NB4 (cell line): ENCODE measurements at regions not wholly inside any gene's neighbourhood (a gene's known extent, or its start where the extent isn't known, plus 50 kb on each side); places are given as distances from the start of the nearest gene placed in this dataset.
"Not testable (repeated sequence)": the region's sequence is repeated elsewhere in the genome, so short reads cannot be mapped to it uniquely, and the experiment has no call there.

Source experiments
- DNase-seq: peaks from one replicate; pipeline ENCODE4 v3.0.0; 2010; ENCODE audit warnings: low read depth
- H3K4me3 ChIP-seq: one replicate; pipeline ENCODE4 v1.5.1; 2011; ENCODE audit warnings: mild to moderate bottlenecking, low read depth, low read length, moderate library complexity
- CTCF ChIP-seq: IDR thresholded peaks from one replicate; pipeline ENCODE4 v1.5.1; 2012; ENCODE audit warnings: low read depth, low read length
- MAX ChIP-seq: IDR thresholded peaks from 2 replicates; pipeline ENCODE4 v1.6.1; 2011; ENCODE audit warnings: low read depth, low read length
- MYC ChIP-seq: IDR thresholded peaks from 2 replicates; pipeline ENCODE4 v1.6.1; 2011; ENCODE audit warnings: low read depth, low read length
- POLR2A ChIP-seq: IDR thresholded peaks from 2 replicates; pipeline ENCODE4 v1.6.1; 2011; ENCODE audit warnings: mild to moderate bottlenecking; ENCODE audit not compliant: insufficient read length; ENCODE audit errors: extremely low read depth

DNA sequence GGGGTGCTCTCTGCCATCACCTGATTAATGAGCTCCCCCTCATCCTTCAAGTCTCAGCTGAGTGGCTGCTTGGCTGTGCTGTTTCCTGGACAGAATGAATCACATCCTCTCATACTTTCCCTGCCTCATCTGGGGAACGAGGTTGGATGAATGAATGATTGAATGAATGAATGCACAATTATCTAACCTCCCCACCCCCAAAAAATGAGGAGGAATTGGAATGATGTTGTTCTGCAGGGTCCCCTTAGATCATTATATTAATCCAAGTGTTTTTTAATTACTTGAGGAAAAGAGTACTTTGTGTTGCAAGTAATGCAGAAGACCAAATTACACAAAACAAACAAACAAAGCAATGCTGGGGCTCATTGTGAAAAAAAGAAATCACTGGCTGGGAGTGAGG lies 240.2 kb downstream of the BUB3 start:
- no peak for DNase-seq
- H3K4me3 ChIP-seq = no peak overlapping the region
- TF ChIP-seq CTCF = no peak
- TF ChIP-seq MAX = no peak
- no peak for TF ChIP-seq POLR2A
- no peak for TF ChIP-seq MYC

DNA sequence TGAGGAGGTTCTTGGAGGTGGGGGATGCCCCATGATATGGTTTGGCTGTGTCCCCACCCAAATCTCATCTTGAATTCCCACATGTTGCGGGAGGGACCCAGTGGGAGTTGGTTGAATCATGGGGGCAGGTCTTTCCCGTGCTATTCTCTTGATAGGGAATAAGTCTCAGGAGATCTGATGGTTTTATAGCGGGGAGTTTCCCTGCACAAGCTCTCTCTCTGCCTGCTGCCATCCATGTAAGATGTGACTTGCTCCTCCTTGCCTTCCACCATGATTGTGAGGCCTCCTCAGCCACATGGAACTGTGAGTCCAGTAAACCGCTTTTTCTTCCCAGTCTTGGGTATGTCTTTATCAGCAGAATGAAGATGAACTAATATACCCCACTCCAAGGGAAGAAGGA lies 241.0 kb downstream of the BUB3 start:
- H3K4me3 ChIP-seq = not testable (repeated sequence)

DNA sequence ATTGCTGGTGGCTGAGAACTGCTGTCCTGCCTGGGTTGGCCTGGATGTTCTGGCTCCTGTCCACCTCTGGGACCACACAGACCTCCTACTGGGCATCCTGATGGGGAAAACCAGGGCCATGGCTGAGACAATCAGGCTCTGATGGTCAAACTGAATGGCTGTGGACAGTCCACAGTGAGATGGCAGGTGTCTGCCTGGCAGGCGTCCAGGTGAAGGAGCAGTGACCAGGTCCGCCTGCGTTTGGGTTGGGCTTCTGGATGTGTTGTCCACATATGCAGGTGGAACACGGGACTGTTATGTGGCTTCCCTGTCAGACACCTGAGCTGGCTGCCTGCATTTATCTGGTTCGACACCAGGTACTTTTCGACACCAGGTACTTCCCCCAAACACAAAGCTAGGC lies 241.7 kb downstream of the BUB3 start:
- H3K4me3 ChIP-seq = no peak overlapping the region
- DNase-seq = no peak
- TF ChIP-seq CTCF (no peak), MYC (no peak), MAX (no peak), POLR2A (no peak)

More for the DNA sequence above, 241.0 kb downstream of the BUB3 start:
- DNase-seq = not testable (repeated sequence)

DNA sequence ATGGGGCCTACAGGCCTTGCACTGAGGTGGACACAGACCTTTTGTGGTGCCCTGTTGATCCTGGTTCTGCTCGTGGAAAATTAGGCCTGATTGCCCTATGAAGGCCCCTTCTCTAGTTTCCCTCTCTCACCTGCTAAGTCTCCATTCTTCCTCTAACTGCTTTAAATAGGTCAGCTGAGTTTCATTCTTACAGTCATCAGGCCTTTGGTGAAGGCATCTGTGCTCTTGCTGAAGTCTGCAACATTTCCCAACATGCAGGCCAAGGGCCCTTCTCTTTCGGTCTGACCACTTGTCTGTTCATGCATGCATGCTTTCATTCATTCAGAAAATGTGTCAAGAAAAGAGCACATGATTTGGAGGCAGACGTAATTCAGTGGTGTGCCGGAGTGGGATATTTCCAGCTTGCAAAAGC lies 244.0 kb downstream of the BUB3 start:
- DNase-seq = no peak
- TF ChIP-seq MYC (no peak), CTCF (no peak), POLR2A (no peak), MAX (no peak)
- H3K4me3 ChIP-seq = no peak overlapping the region

DNA sequence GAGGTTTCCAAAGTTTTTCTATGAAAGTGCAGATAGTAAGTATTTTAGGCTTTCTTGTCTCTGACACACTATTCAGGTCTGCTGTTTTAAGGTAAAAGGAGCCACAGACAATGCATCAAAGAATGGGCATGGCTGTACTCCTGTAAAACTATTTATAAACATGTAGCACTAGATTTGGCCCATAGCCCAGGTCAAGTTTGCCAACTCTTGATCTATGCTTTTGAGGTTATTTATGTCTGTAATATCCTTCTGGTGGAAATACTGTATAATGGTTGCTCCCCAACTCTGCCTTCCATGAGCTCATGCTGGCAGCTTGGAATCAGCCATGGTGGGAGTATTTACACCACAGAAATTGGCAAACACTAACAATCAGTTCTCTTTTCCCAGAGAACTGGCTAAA lies 244.6 kb downstream of the BUB3 start:
- TF ChIP-seq MYC = no peak
- TF ChIP-seq MAX = no peak
- TF ChIP-seq POLR2A = no peak
- no peak for TF ChIP-seq CTCF

DNA sequence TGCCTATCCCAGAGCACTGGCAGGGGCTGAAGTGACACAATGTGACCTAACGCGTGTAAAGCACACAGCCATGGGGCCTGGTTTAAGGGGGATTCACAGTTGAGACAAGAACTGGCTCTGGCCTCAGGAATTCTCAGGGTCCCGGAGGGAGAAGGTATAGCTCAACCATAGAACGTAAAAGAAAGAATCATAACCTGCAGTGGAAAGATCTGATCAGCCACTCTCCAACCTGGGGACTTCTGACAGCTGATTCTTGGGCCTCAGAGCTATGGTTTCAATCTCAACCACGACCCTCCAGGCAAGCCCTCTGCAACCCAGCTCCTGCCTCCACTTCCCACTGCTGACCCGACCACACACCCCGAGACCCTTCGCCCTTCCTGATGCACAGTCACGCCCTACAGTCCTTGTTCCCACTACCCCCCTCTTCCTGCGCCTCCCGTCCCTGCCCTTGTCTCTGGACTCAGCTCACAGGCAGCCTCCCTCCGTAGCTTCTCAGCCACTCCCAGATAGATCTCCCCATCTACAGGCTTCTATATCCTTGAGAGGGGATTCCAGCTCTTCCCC lies 245.2 kb downstream of the BUB3 start:
- no peak overlapping the region for H3K4me3 ChIP-seq
- TF ChIP-seq CTCF (no peak), MAX (no peak), MYC (no peak), POLR2A (no peak)

More for the DNA sequence above, 244.6 kb downstream of the BUB3 start:
- no peak overlapping the region for H3K4me3 ChIP-seq
- DNase-seq = no peak

More for the DNA sequence above, 245.2 kb downstream of the BUB3 start:
- no peak for DNase-seq
